HepG2 (cell line): ENCODE measurements at regions not wholly inside any gene's neighbourhood (a gene's known extent, or its start where the extent isn't known, plus 50 kb on each side); places are given as distances from the start of the nearest gene placed in this dataset.

Experiments used
- ATAC-seq: fragments of 200-7000 bp; cut with Tn5 transposase; 3 replicates; pipeline ENCODE4 v1.9.1; 2020; ENCODE audit warnings: mild to moderate bottlenecking, moderate library complexity
- BruUV-seq: library from RNA; stranded (reverse); fragments of 400-500 nt; replicated peaks from 2 replicates; lab custom pipeline; 2021; lab: Mats Ljungman, UMichigan
- CTCF ChIA-PET: fragments of 300-600 bp; formaldehyde crosslinking; extraction: SDS; loops from one replicate; lab custom pipeline; 2021; ENCODE audit warnings: low total read pairs, inconsistent platforms, low intra/inter-chr PET ratio; lab: Yijun Ruan, JAX
- POLR2A ChIA-PET: fragments of 350-600 bp; sonication (Branson Sonifier 250); formaldehyde crosslinking; loops from one replicate; lab custom pipeline; 2020; ENCODE audit warnings: antibody characterized with exemption, inconsistent platforms; lab: Yijun Ruan, JAX
- DNase-seq: peaks from one replicate; pipeline ENCODE4 v3.0.0-alpha.2; 2015; ENCODE audit warnings: low spot score
- FAIRE-seq: peaks from 3 replicates; lab custom pipeline; 2011; peaks lifted over from hg19 to GRCh38; lab: Jason Lieb, UNC
- H2AFZ ChIP-seq: one replicate; pipeline ENCODE4 v1.6.1; 2011; ENCODE audit warnings: low read length, inconsistent platforms
- H3K27ac ChIP-seq: fragments of 300-600 bp; 3 replicates; pipeline ENCODE4 v1.8.0; 2011; ENCODE audit warnings: mixed run types, mild to moderate bottlenecking, mixed read lengths, low read length, inconsistent platforms; ENCODE audit not compliant: insufficient read depth; ENCODE audit errors: extremely low read length
- H3K27me3 ChIP-seq, 2 experiments: fragments of 200-600 bp in 1 of 2; 2 replicates in 1 of 2; 3 replicates in 1 of 2; pipeline versions ENCODE4 v1.6.0 to v1.8.0; 2011; ENCODE audit warnings: low read length in 2 of 2, mild to moderate bottlenecking in 2 of 2, moderate library complexity in 2 of 2, inconsistent platforms in 1 of 2; ENCODE audit not compliant: insufficient read depth in 2 of 2, control insufficient read depth in 1 of 2
- H3K36me3 ChIP-seq, 2 experiments: fragments of 200-600 bp in 1 of 2; replicated peaks in 1 of 2; 2 replicates in 1 of 2; 3 replicates in 1 of 2; pipeline versions ENCODE4 v1.5.1 to v1.8.0; 2011; ENCODE audit warnings: low read length in 2 of 2, inconsistent platforms in 1 of 2; ENCODE audit not compliant: insufficient read depth in 2 of 2, control insufficient read depth in 1 of 2
- H3K4me1 ChIP-seq: 2 replicates; pipeline ENCODE4 v1.5.1; 2012; ENCODE audit warnings: low read length, inconsistent platforms; ENCODE audit not compliant: insufficient read depth
- H3K4me2 ChIP-seq: 2 replicates; pipeline ENCODE4 v1.6.0; 2011; ENCODE audit warnings: low read depth, low read length, inconsistent platforms
- H3K4me3 ChIP-seq, 3 experiments: fragments of 200-600 bp in 1 of 3; sonication (generic), shearing (Covaris generic) in 1 of 3; replicated peaks in 1 of 3; 2 replicates each; pipeline ENCODE4 v1.5.1; 2011 to 2016; ENCODE audit warnings: low read length in 3 of 3, inconsistent platforms in 2 of 3, low read depth in 2 of 3, mild to moderate bottlenecking in 2 of 3, control low read depth in 1 of 3, mixed read lengths in 1 of 3; ENCODE audit not compliant: insufficient read depth in 1 of 3
- H3K79me2 ChIP-seq: one replicate; pipeline ENCODE4 v1.6.1; 2011; ENCODE audit warnings: low read length, inconsistent platforms; ENCODE audit not compliant: insufficient read depth
- H3K9ac ChIP-seq: 2 replicates; pipeline ENCODE4 v1.6.0; 2011; ENCODE audit warnings: mild to moderate bottlenecking, low read depth, low read length, inconsistent platforms; ENCODE audit not compliant: insufficient read depth
- H3K9me3 ChIP-seq: 2 replicates; pipeline ENCODE4 v1.5.1; 2012; ENCODE audit warnings: mild to moderate bottlenecking, low read length
- H4K20me1 ChIP-seq: 2 replicates; pipeline ENCODE4 v1.6.0; 2011; ENCODE audit warnings: inconsistent platforms, mild to moderate bottlenecking, low read length, moderate library complexity; ENCODE audit not compliant: insufficient read depth
- CCDC6 ChIP-seq: sonication (generic); formaldehyde crosslinking; IDR thresholded peaks from 2 replicates; pipeline ENCODE4 v1.8.1; 2022; ENCODE audit warnings: mild to moderate bottlenecking, missing genetic modification reagents, moderate library complexity
- CTCF ChIP-seq: sonication (generic); formaldehyde crosslinking; IDR thresholded peaks from 2 replicates; pipeline ENCODE4 v1.5.0; 2020; ENCODE audit warnings: mild to moderate bottlenecking, missing genetic modification reagents, moderate library complexity
- HOXA3 ChIP-seq: sonication (generic); formaldehyde crosslinking; IDR thresholded peaks from 2 replicates; pipeline ENCODE4 v1.5.0; 2020; ENCODE audit warnings: missing genetic modification reagents
- JUNB ChIP-seq: sonication (generic); formaldehyde crosslinking; IDR thresholded peaks from 2 replicates; pipeline ENCODE4 v1.8.0; 2022; ENCODE audit warnings: missing genetic modification reagents, mild to moderate bottlenecking, borderline replicate concordance
- KDM4B ChIP-seq: sonication (generic); formaldehyde crosslinking; IDR thresholded peaks from 2 replicates; pipeline ENCODE4 v1.4.0; 2020; ENCODE audit warnings: missing genetic modification reagents
- PHF20 ChIP-seq: sonication (generic); formaldehyde crosslinking; IDR thresholded peaks from 2 replicates; pipeline ENCODE4 v1.5.0; 2020; ENCODE audit warnings: mild to moderate bottlenecking, missing genetic modification reagents
- POLR2A ChIP-seq, 2 experiments: IDR thresholded peaks; 2 replicates each; pipeline ENCODE4 v1.6.1; 2011; ENCODE audit warnings: low read depth in 2 of 2, low read length in 2 of 2, mild to moderate bottlenecking in 1 of 2, moderate library complexity in 1 of 2; ENCODE audit not compliant: insufficient read depth in 1 of 2
- SAFB2 ChIP-seq: sonication (generic); formaldehyde crosslinking; IDR thresholded peaks from 2 replicates; pipeline ENCODE4 v1.5.1; 2020; ENCODE audit warnings: missing genetic modification reagents, low read depth, mild to moderate bottlenecking, borderline replicate concordance
- SPEN ChIP-seq: sonication (generic); formaldehyde crosslinking; IDR thresholded peaks from 2 replicates; pipeline ENCODE4 v1.5.1; 2020; ENCODE audit warnings: low read depth, mild to moderate bottlenecking, missing genetic modification reagents
- TEAD3 ChIP-seq: optimal IDR thresholded peaks from 2 replicates; pipeline ENCODE3; 2016; ENCODE audit warnings: borderline replicate concordance
- TERF1 ChIP-seq: sonication (generic); formaldehyde crosslinking; IDR thresholded peaks from 2 replicates; pipeline ENCODE4 v1.8.0; 2022; ENCODE audit warnings: mild to moderate bottlenecking, missing genetic modification reagents, moderate library complexity
- ZBTB49 ChIP-seq: sonication (generic); formaldehyde crosslinking; IDR thresholded peaks from 2 replicates; pipeline ENCODE4 v1.4.0; 2020; ENCODE audit warnings: missing genetic modification reagents, borderline replicate concordance
- ZNF350 ChIP-seq: sonication (generic); formaldehyde crosslinking; IDR thresholded peaks from 2 replicates; pipeline ENCODE4 v1.4.0; 2020; ENCODE audit warnings: mild to moderate bottlenecking, low read depth, missing genetic modification reagents, borderline replicate concordance
- ZNF512 ChIP-seq: sonication (generic); formaldehyde crosslinking; IDR thresholded peaks from 2 replicates; pipeline ENCODE4 v1.4.0; 2020; ENCODE audit warnings: mild to moderate bottlenecking, missing genetic modification reagents
- ZNF550 ChIP-seq: sonication (generic); formaldehyde crosslinking; IDR thresholded peaks from 2 replicates; pipeline ENCODE4 v1.4.0; 2020; ENCODE audit warnings: mild to moderate bottlenecking, missing genetic modification reagents, borderline replicate concordance
- ZNF761 ChIP-seq: sonication (generic); formaldehyde crosslinking; conservative IDR thresholded peaks from 2 replicates; pipeline ENCODE4 v1.4.0; 2020; ENCODE audit warnings: mild to moderate bottlenecking, missing genetic modification reagents
- ZNF773 ChIP-seq: sonication (generic); formaldehyde crosslinking; IDR thresholded peaks from 2 replicates; pipeline ENCODE4 v1.4.0; 2020; ENCODE audit warnings: missing genetic modification reagents, borderline replicate concordance
- WGBS: methylation state at CpG from one replicate; pipeline ENCODE4 v1.1.6; 2017; ENCODE audit warnings: low lambda C conversion rate; 5-methylcytosine and 5-hydroxymethylcytosine counted together
- in situ Hi-C: cut with HindIII; loops from 2 replicates; pipeline ENCODE4 v1.10.0; 2017; ENCODE audit warnings: low pct_unique_long_range_greater_than_20kb; ENCODE audit not compliant: extremely low pct_ligation_motif_present
- intact Hi-C: fragments of 100-400 bp; cut with micrococcal nuclease; formaldehyde crosslinking; loops from one replicate; pipeline ENCODE4 v1.10.0; 2022; ENCODE audit not compliant: unreplicated experiment

GRCh38 chr4:103918214-103918613 lies 198.4 kb upstream of the TACR3 start:
- Histone ChIP-seq H3K36me3 (no peaks in the 10 kb centered on the region), H3K79me2 (no peaks in the 10 kb centered on the region), H3K27ac (no peak overlapping the region), H3K4me3 (no peak overlapping the region), H3K4me1 (no peaks in the 10 kb centered on the region), H4K20me1 (no peaks in the 10 kb centered on the region), H3K27me3 (no peaks in the 10 kb centered on the region), H3K9ac (no peak overlapping the region), H3K4me2 (no peak overlapping the region), H3K9me3 (no peaks in the 10 kb centered on the region), H2AFZ (no peak overlapping the region)
- BruUV-seq, result no TSS peak
- WGBS, result 0% methylated on average over 1 of the region's 1 CpG
- no peak for TF ChIP-seq SAFB2 (CRISPR knock-in tag)
- TF ChIP-seq ZNF550 (CRISPR knock-in tag), result no peak
- no peak for TF ChIP-seq HOXA3 (CRISPR knock-in tag)
- no peak for TF ChIP-seq JUNB
- TF ChIP-seq ZBTB49 (CRISPR knock-in tag), result no peak
- TF ChIP-seq ZNF512 (CRISPR knock-in tag), result no peak
- TF ChIP-seq ZNF350 (CRISPR knock-in tag), result no peak
- no peak for TF ChIP-seq CTCF
- no peak for TF ChIP-seq ZNF773 (CRISPR knock-in tag)
- no peak for TF ChIP-seq TERF1 (CRISPR knock-in tag)
- no peak for TF ChIP-seq POLR2A (IDR thresholded peaks at IDR 0.05; ENCODE audit: insufficient read depth in 1 of 2, low read depth in 2 of 2, low read length in 2 of 2)
- TF ChIP-seq ZNF761 (CRISPR knock-in tag), result no peak
- no peak for TF ChIP-seq KDM4B (CRISPR knock-in tag)
- no peak for TF ChIP-seq TEAD3
- TF ChIP-seq CCDC6 (CRISPR knock-in tag), result no peak
- no peak for TF ChIP-seq PHF20 (CRISPR knock-in tag)
- no peak for TF ChIP-seq SPEN (CRISPR knock-in tag)
- in situ Hi-C loops, result no loop called here
- ATAC-seq, result no peak
- intact Hi-C loops, result loop anchor here (5.0 kb wide), 1 partner anchor 716 kb away; no protein-coding TSS in a partner anchor
- CTCF ChIA-PET, result no interaction called here
- DNase-seq, result no peak
- no peak for FAIRE-seq
- POLR2A ChIA-PET, result no interaction called here
